ENCODE measurements at regions not wholly inside any gene's neighbourhood (a gene's known extent, or its start where the extent isn't known, plus 50 kb on each side); places are given as distances from the start of the nearest gene placed in this dataset.

GRCh38 chr6:153958860-153959259 lies 80.2 kb upstream of the OPRM1 start:
- ATAC-seq: no peak
- no peaks in the 10 kb centered on the region for H3K9me3 ChIP-seq
- 14% methylated on average over 1 of the region's 1 CpG for WGBS (ENCODE audit: insufficient coverage, low coverage, low lambda C conversion rate, missing lambda C conversion rate)

GRCh38 chr6:153957394-153957793 lies 81.6 kb upstream of the OPRM1 start:
- no peak for TF ChIP-seq POLR2A (IDR thresholded peaks at IDR 0.05)
- TF ChIP-seq CTCF (IDR thresholded peaks at IDR 0.05): no peak
- no peaks in the 10 kb centered on the region for H3K4me1 ChIP-seq
- H3K27ac ChIP-seq: no peak overlapping the region
- no peaks in the 10 kb centered on the region for H3K27me3 ChIP-seq
- no peaks in the 10 kb centered on the region for H3K36me3 ChIP-seq
- DNase-seq (no peak), ATAC-seq (peak in 1 of 4 donors; percentile 50)
- H3K4me3 ChIP-seq: no peak overlapping the region
- intact Hi-C loops (cut with DNase I): no loop called here
- H3K9me3 ChIP-seq: no peaks in the 10 kb centered on the region
- WGBS (ENCODE audit: insufficient coverage, low coverage, low lambda C conversion rate, missing lambda C conversion rate): 35% methylated on average over 4 of the region's 4 CpGs

More at GRCh38 chr6:153958860-153959259, 80.2 kb upstream of the OPRM1 start:
- intact Hi-C loops (cut with DNase I): no loop called here
- no peak for TF ChIP-seq CTCF (IDR thresholded peaks at IDR 0.05)
- no peak for TF ChIP-seq POLR2A (IDR thresholded peaks at IDR 0.05)
- Histone ChIP-seq H3K4me1 (no peaks in the 10 kb centered on the region), H3K36me3 (no peaks in the 10 kb centered on the region), H3K27ac (no peak overlapping the region), H3K27me3 (no peaks in the 10 kb centered on the region), H3K4me3 (no peak overlapping the region)
- DNase-seq: no peak

- DNase-seq (no peak), ATAC-seq (no peak)
- no peaks in the 10 kb centered on the region for H3K27me3 ChIP-seq
- H3K4me1 ChIP-seq: no peaks in the 10 kb centered on the region
- 41% methylated on average over 2 of the region's 2 CpGs for WGBS (ENCODE audit: insufficient coverage, low coverage, low lambda C conversion rate, missing lambda C conversion rate)
- no peak overlapping the region for H3K27ac ChIP-seq
- peaks cover 0 to 3% (median 0%) of the 10 kb centered on the region in 4 donors for H3K9me3 ChIP-seq
- no peak overlapping the region for H3K4me3 ChIP-seq
- H3K36me3 ChIP-seq: no peaks in the 10 kb centered on the region
- intact Hi-C loops (cut with DNase I): no loop called here
- TF ChIP-seq CTCF (IDR thresholded peaks at IDR 0.05): no peak
- TF ChIP-seq POLR2A (IDR thresholded peaks at IDR 0.05): no peak
Observed at GRCh38 chr6:153956808-153957207, 82.2 kb upstream of the OPRM1 start.

DNA sequence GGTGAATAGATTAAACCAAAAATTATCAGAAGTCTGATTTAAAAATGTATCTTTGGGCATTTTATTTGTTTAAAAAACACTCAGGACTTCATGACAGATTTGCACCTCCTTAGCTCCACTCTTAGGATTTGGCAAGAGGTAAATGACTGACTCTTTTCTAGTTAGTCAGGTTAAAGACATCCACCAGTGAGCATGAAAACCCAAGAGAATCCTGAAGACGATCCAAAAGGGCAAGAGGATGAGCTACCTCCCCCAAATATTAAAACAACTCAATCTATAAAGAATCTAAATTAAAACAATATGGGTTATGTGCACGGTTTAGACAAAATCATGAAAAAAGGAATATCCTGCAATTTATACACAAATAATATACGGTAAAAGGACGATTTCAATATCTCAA lies 89.4 kb upstream of the OPRM1 start:
- ATAC-seq (no peak), DNase-seq (no peak)
- no peaks in the 10 kb centered on the region for H3K36me3 ChIP-seq
- H3K27me3 ChIP-seq: no peaks in the 10 kb centered on the region
- 24% methylated on average over 4 of the region's 4 CpGs for WGBS (ENCODE audit: insufficient coverage, low coverage, low lambda C conversion rate, missing lambda C conversion rate)
- peaks cover 0 to 3% (median 0%) of the 10 kb centered on the region in 4 donors for H3K9me3 ChIP-seq
- no peak for TF ChIP-seq CTCF (IDR thresholded peaks at IDR 0.05)
- TF ChIP-seq POLR2A (IDR thresholded peaks at IDR 0.05): no peak
- no peak overlapping the region for H3K4me3 ChIP-seq
- no peak overlapping the region for H3K27ac ChIP-seq
- H3K4me1 ChIP-seq: no peaks in the 10 kb centered on the region
- intact Hi-C loops (cut with DNase I): no loop called here

Measured in right lobe of liver (tissue), 6 donors.